H1 (cell line): ENCODE measurements at regions not wholly inside any gene's neighbourhood (a gene's known extent, or its start where the extent isn't known, plus 50 kb on each side); places are given as distances from the start of the nearest gene placed in this dataset.

ENCODE experiments used
- CTCF ChIA-PET: fragments of 300-600 bp; sonication (Branson Sonifier 250); formaldehyde crosslinking; loops from one replicate; lab custom pipeline; 2021; ENCODE audit not compliant: partially characterized antibody; lab: Charles Lee
- POLR2A ChIA-PET: fragments of 300-600 bp; sonication (Branson Sonifier 250); formaldehyde crosslinking; loops from one replicate; lab custom pipeline; 2021; ENCODE audit warnings: inconsistent platforms; ENCODE audit not compliant: partially characterized antibody; lab: Charles Lee
- DNase-seq, 2 experiments: peaks; one replicate each; pipeline versions ENCODE4 v3.0.0 to v3.0.0-alpha.2; 2010 to 2022; ENCODE audit warnings: low spot score in 2 of 2, low read depth in 1 of 2, mixed read lengths in 1 of 2
- FAIRE-seq: peaks from 2 replicates; lab custom pipeline; 2011; peaks lifted over from hg19 to GRCh38; lab: Jason Lieb, UNC
- H2AFZ ChIP-seq: 2 replicates; pipeline ENCODE4 v1.8.1; 2012; ENCODE audit warnings: low read length, inconsistent platforms
- H2AK5ac ChIP-seq: 2 replicates; pipeline ENCODE4 v1.6.1; 2013; ENCODE audit warnings: low read depth, low read length
- H2BK120ac ChIP-seq: replicated peaks from 2 replicates; pipeline ENCODE3; 2013; ENCODE audit warnings: low read depth, low read length, inconsistent platforms
- H2BK12ac ChIP-seq: 2 replicates; pipeline ENCODE4 v1.6.1; 2013; ENCODE audit warnings: low read depth, low read length
- H2BK15ac ChIP-seq: 2 replicates; pipeline ENCODE4 v1.6.1; 2013; ENCODE audit warnings: low read length
- H2BK20ac ChIP-seq: 2 replicates; pipeline ENCODE4 v1.6.1; 2013; ENCODE audit warnings: low read length
- H2BK5ac ChIP-seq: 2 replicates; pipeline ENCODE4 v1.6.1; 2013; ENCODE audit warnings: low read depth, low read length
- H3K14ac ChIP-seq: 2 replicates; pipeline ENCODE4 v1.6.1; 2013; ENCODE audit warnings: inconsistent platforms; ENCODE audit not compliant: insufficient read length
- H3K18ac ChIP-seq: 2 replicates; pipeline ENCODE4 v1.6.1; 2013; ENCODE audit warnings: low read length; ENCODE audit errors: extremely low read depth
- H3K23ac ChIP-seq: 2 replicates; pipeline ENCODE4 v1.6.1; 2013; ENCODE audit warnings: inconsistent platforms; ENCODE audit not compliant: insufficient read length
- H3K23me2 ChIP-seq: 2 replicates; pipeline ENCODE4 v1.6.1; 2013; ENCODE audit warnings: low read depth, low read length
- H3K27ac ChIP-seq: 2 replicates; pipeline ENCODE4 v1.6.1; 2011; ENCODE audit warnings: low read depth, low read length, inconsistent platforms
- H3K27me3 ChIP-seq, 4 experiments: replicated peaks in 1 of 4; 1 replicate in 1 of 4; 2 replicates in 3 of 4; pipeline versions ENCODE4 v1.6.1 to v1.8.1; 2011 to 2013; ENCODE audit warnings: low read length in 3 of 4, mild to moderate bottlenecking in 3 of 4, inconsistent platforms in 2 of 4, mixed read lengths in 2 of 4, moderate library complexity in 1 of 4; ENCODE audit not compliant: control insufficient read depth in 3 of 4, insufficient read depth in 3 of 4; ENCODE audit errors: extremely low read depth in 1 of 4
- H3K36me3 ChIP-seq, 4 experiments: 2 replicates each; pipeline versions ENCODE4 v1.6.1 to v1.8.1; 2011 to 2013; ENCODE audit warnings: mild to moderate bottlenecking in 4 of 4, low read length in 3 of 4, moderate library complexity in 2 of 4, control low read depth in 1 of 4, inconsistent platforms in 1 of 4; ENCODE audit not compliant: insufficient read depth in 4 of 4, control insufficient read depth in 2 of 4
- H3K4ac ChIP-seq: replicated peaks from 2 replicates; pipeline ENCODE3; 2013; ENCODE audit warnings: low read length, low read depth, mixed read lengths, inconsistent platforms; ENCODE audit not compliant: insufficient read length
- H3K4me1 ChIP-seq, 4 experiments: replicated peaks in 1 of 4; 1 replicate in 1 of 4; 2 replicates in 3 of 4; pipeline versions ENCODE4 v1.6.1 to v1.8.1; 2011 to 2013; ENCODE audit warnings: low read length in 3 of 4, inconsistent platforms in 2 of 4, mixed read lengths in 1 of 4; ENCODE audit not compliant: insufficient read depth in 4 of 4, control insufficient read depth in 3 of 4
- H3K4me2 ChIP-seq, 2 experiments: 2 replicates each; pipeline versions ENCODE4 v1.6.1 to v1.8.1; 2011 to 2013; ENCODE audit warnings: low read depth in 2 of 2, low read length in 2 of 2, control low read depth in 1 of 2, inconsistent platforms in 1 of 2, mild to moderate bottlenecking in 1 of 2; ENCODE audit not compliant: insufficient read depth in 1 of 2
- H3K4me3 ChIP-seq, 4 experiments: fragments of 200-600, 300-600 bp in 1 of 4; sonication (generic), shearing (Covaris generic), sonication (Bioruptor Twin) in 1 of 4; 2 replicates each; pipeline versions ENCODE4 v1.5.1 to v1.8.1; 2011 to 2016; ENCODE audit warnings: low read length in 4 of 4, low read depth in 3 of 4, control low read depth in 2 of 4, inconsistent platforms in 2 of 4, mild to moderate bottlenecking in 2 of 4, mixed read lengths in 1 of 4, moderate library complexity in 1 of 4; ENCODE audit not compliant: insufficient read depth in 2 of 4; ENCODE audit errors: extremely low read depth in 1 of 4
- H3K56ac ChIP-seq: replicated peaks from 2 replicates; pipeline ENCODE3; 2013; ENCODE audit warnings: low read depth, mild to moderate bottlenecking, mixed read lengths, low read length, inconsistent platforms; ENCODE audit not compliant: insufficient read length
- H3K79me1 ChIP-seq: 2 replicates; pipeline ENCODE4 v1.6.1; 2013; ENCODE audit warnings: low read depth, low read length, control low read depth
- H3K79me2 ChIP-seq, 2 experiments: 2 replicates each; pipeline versions ENCODE4 v1.6.1 to v1.8.1; 2012 to 2013; ENCODE audit warnings: low read length in 2 of 2, mild to moderate bottlenecking in 2 of 2, inconsistent platforms in 1 of 2; ENCODE audit not compliant: insufficient read depth in 2 of 2, control insufficient read depth in 1 of 2
- H3K9ac ChIP-seq, 4 experiments: replicated peaks in 1 of 4; 1 replicate in 1 of 4; 2 replicates in 3 of 4; pipeline versions ENCODE4 v1.6.1 to v1.8.1; 2011 to 2013; ENCODE audit warnings: low read depth in 3 of 4, low read length in 3 of 4, control low read depth in 2 of 4, mild to moderate bottlenecking in 2 of 4, moderate library complexity in 2 of 4, inconsistent platforms in 1 of 4; ENCODE audit errors: extremely low read depth in 1 of 4
- H3K9me3 ChIP-seq, 2 experiments: 2 replicates each; pipeline versions ENCODE4 v1.6.1 to v1.8.1; 2012 to 2013; ENCODE audit warnings: mild to moderate bottlenecking in 2 of 2, moderate library complexity in 2 of 2, control low read depth in 1 of 2, inconsistent platforms in 1 of 2, low read depth in 1 of 2, low read length in 1 of 2, mixed read lengths in 1 of 2; ENCODE audit not compliant: insufficient read depth in 2 of 2
- H4K20me1 ChIP-seq, 2 experiments: replicated peaks in 1 of 2; 2 replicates each; pipeline versions ENCODE3 to v1.8.1; 2011 to 2013; ENCODE audit warnings: inconsistent platforms in 2 of 2, low read length in 2 of 2, mild to moderate bottlenecking in 1 of 2; ENCODE audit not compliant: insufficient read depth in 2 of 2, control insufficient read depth in 1 of 2
- H4K5ac ChIP-seq: 2 replicates; pipeline ENCODE4 v1.6.1; 2013; ENCODE audit warnings: low read length, low read depth, mixed read lengths, inconsistent platforms; ENCODE audit not compliant: insufficient read length
- H4K8ac ChIP-seq: 2 replicates; pipeline ENCODE4 v1.8.0; 2013; ENCODE audit warnings: mild to moderate bottlenecking, moderate library complexity, low read length, inconsistent platforms; ENCODE audit not compliant: insufficient read depth; ENCODE audit errors: extremely low read depth
- H4K91ac ChIP-seq: replicated peaks from 2 replicates; pipeline ENCODE3; 2013; ENCODE audit warnings: low read length, mixed read lengths, inconsistent platforms; ENCODE audit not compliant: insufficient read length
- CHD1 ChIP-seq: IDR thresholded peaks from 2 replicates; pipeline ENCODE4 v1.6.1; 2012; ENCODE audit warnings: low read depth, low read length, improper control_type of control experiment
- EZH2 ChIP-seq: fragments of 200-600 bp; sonication (generic); IDR thresholded peaks from 2 replicates; pipeline ENCODE4 v1.7.1; 2012; ENCODE audit warnings: low read depth, mild to moderate bottlenecking, moderate library complexity, low read length, inconsistent platforms; ENCODE audit not compliant: severe bottlenecking
- JUN ChIP-seq: IDR thresholded peaks from 2 replicates; pipeline ENCODE4 v1.6.1; 2011; ENCODE audit warnings: low read depth, mild to moderate bottlenecking, improper control_type of control experiment, low read length
- RNF2 ChIP-seq: fragments of 200-900, 300-1000 bp; sonication (generic); IDR thresholded peaks from 2 replicates; pipeline ENCODE4 v1.7.1; 2016; ENCODE audit warnings: borderline replicate concordance, low read depth, mild to moderate bottlenecking, antibody characterized with exemption, low read length; ENCODE audit not compliant: poor library complexity, severe bottlenecking; ENCODE audit errors: missing control alignments
- SUZ12 ChIP-seq: fragments of 200-600 bp; sonication (generic); IDR thresholded peaks from 2 replicates; pipeline ENCODE4 v1.6.1; 2012; ENCODE audit warnings: mild to moderate bottlenecking, inconsistent platforms, low read length, moderate library complexity, mixed read lengths
- WGBS, 2 experiments: shearing (Covaris generic) in 1 of 2; methylation state at CpG; one replicate each; pipeline versions ENCODE4 v1.1.6 to v1.1.7; 2013 to 2015; ENCODE audit warnings: low lambda C conversion rate in 2 of 2, mixed read lengths in 2 of 2, inconsistent platforms in 1 of 2, low coverage in 1 of 2, missing lambda C conversion rate in 1 of 2; ENCODE audit not compliant: insufficient replicate concordance in 2 of 2, insufficient coverage in 1 of 2, insufficient read length in 1 of 2; ENCODE audit errors: extremely low coverage in 1 of 2, missing lambda C conversion rate in 1 of 2; 5-methylcytosine and 5-hydroxymethylcytosine counted together

GRCh38 chr11:122048401-122048800 is 67.6 kb downstream of the BLID start:
- Histone ChIP-seq H3K27ac (no peak overlapping the region), H4K8ac (no peak overlapping the region), H2AK5ac (no peak overlapping the region), H3K23me2 (peaks cover 2% of the 10 kb centered on the region; the same call in 1 of the 2 replicates), H3K9me3 (no peaks in the 10 kb centered on the region), H2BK15ac (no peak overlapping the region), H4K91ac (no peak overlapping the region), H2AFZ (no peak overlapping the region), H3K9ac (no peak overlapping the region), H3K14ac (no peak overlapping the region), H2BK5ac (no peak overlapping the region), H3K27me3 (no peaks in the 10 kb centered on the region), H2BK20ac (no peak overlapping the region), H4K20me1 (no peaks in the 10 kb centered on the region), H4K5ac (no peak overlapping the region), H3K18ac (no peak overlapping the region), H3K56ac (no peak overlapping the region), H2BK12ac (no peak overlapping the region), H3K79me1 (no peaks in the 10 kb centered on the region), H3K4ac (no peak overlapping the region), H3K4me3 (no peak overlapping the region), H3K23ac (no peak overlapping the region), H3K36me3 (no peaks in the 10 kb centered on the region), H3K4me2 (no peak overlapping the region), H3K79me2 (no peaks in the 10 kb centered on the region), H2BK120ac (no peak overlapping the region), H3K4me1 (no peaks in the 10 kb centered on the region)
- POLR2A ChIA-PET: no interaction called here
- 89% methylated on average over 3 of the region's 3 CpGs; no CpG with 5 or more reads in 1 of the 2 experiments for WGBS, 2 experiments
- CTCF ChIA-PET: no interaction called here
- no peak for FAIRE-seq
- no peak for TF ChIP-seq RNF2
- no peak for TF ChIP-seq CHD1
- TF ChIP-seq SUZ12: no peak
- no peak for TF ChIP-seq EZH2
- TF ChIP-seq JUN: no peak
- no peak for DNase-seq
